ENCODE measurements at regions not wholly inside any gene's neighbourhood (a gene's known extent, or its start where the extent isn't known, plus 50 kb on each side); places are given as distances from the start of the nearest gene placed in this dataset.

GRCh38 chr2:37836711-37837110 lies 88.4 kb upstream of the RMDN2 start:
- TF ChIP-seq POLR2AphosphoS5 (IDR thresholded peaks at IDR 0.05; ENCODE audit: low read depth, low read length) (no peak), SIN3A (IDR thresholded peaks at IDR 0.05; ENCODE audit: borderline replicate concordance, insufficient read depth, low read length) (no peak), REST (IDR thresholded peaks at IDR 0.05; ENCODE audit: insufficient read depth in 1 of 2, low read depth in 2 of 2, low read length in 2 of 2) (no peak)
